ENCODE measurements at regions not wholly inside any gene's neighbourhood (a gene's known extent, or its start where the extent isn't known, plus 50 kb on each side); places are given as distances from the start of the nearest gene placed in this dataset.
"Not testable (repeated sequence)": the region's sequence is repeated elsewhere in the genome, so short reads cannot be mapped to it uniquely, and the experiment has no call there.

- WGBS, 2 experiments (ENCODE audit: low coverage in 1 of 2, low lambda C conversion rate in 2 of 2, missing lambda C conversion rate in 2 of 2), result 60% methylated on average over 4 of the region's 6 CpGs; no CpG with 5 or more reads in 1 of the 2 experiments
- H4K20me1 ChIP-seq (ENCODE audit: insufficient read depth); H2AFZ ChIP-seq; H3K4me1 ChIP-seq (ENCODE audit: insufficient read depth); H3K9me3 ChIP-seq (ENCODE audit: low read depth); H3K79me2 ChIP-seq (ENCODE audit: insufficient read depth); H3F3A ChIP-seq (ENCODE audit: insufficient read depth); H3K9me2 ChIP-seq (ENCODE audit: insufficient read depth); H3K4me3 ChIP-seq; H3K9ac ChIP-seq; H3K36me3 ChIP-seq (ENCODE audit: low read depth); H3K27me3 ChIP-seq (replicated peaks; ENCODE audit: insufficient read depth); H3K27ac ChIP-seq; in situ Hi-C loops (cut with MboI); H3K4me2 ChIP-seq (ENCODE audit: unreplicated experiment); DNase-seq: not testable (repeated sequence)
Observed at GRCh38 chr17:16838795-16839194, 133.1 kb downstream of the TNFRSF13B start.

- H3K9ac ChIP-seq; DNase-seq; H3K79me2 ChIP-seq (ENCODE audit: insufficient read depth); H3K4me3 ChIP-seq; in situ Hi-C loops (cut with MboI); H3F3A ChIP-seq (ENCODE audit: insufficient read depth); H3K36me3 ChIP-seq (ENCODE audit: low read depth); H3K27me3 ChIP-seq (replicated peaks; ENCODE audit: insufficient read depth); H3K27ac ChIP-seq; H3K4me2 ChIP-seq (ENCODE audit: unreplicated experiment); H3K9me2 ChIP-seq (ENCODE audit: insufficient read depth); H3K4me1 ChIP-seq (ENCODE audit: insufficient read depth); H3K9me3 ChIP-seq (ENCODE audit: low read depth); H4K20me1 ChIP-seq (ENCODE audit: insufficient read depth); H2AFZ ChIP-seq: not testable (repeated sequence)
- WGBS, 2 experiments (ENCODE audit: low coverage in 1 of 2, low lambda C conversion rate in 2 of 2, missing lambda C conversion rate in 2 of 2), result 60 to 80% methylated on average over 4 of the region's 9 CpGs
Observed at GRCh38 chr17:16838287-16838686, 133.6 kb downstream of the TNFRSF13B start.

- H3K9ac ChIP-seq; H3F3A ChIP-seq (ENCODE audit: insufficient read depth); H2AFZ ChIP-seq; DNase-seq; H3K4me3 ChIP-seq; H3K79me2 ChIP-seq (ENCODE audit: insufficient read depth); H3K36me3 ChIP-seq (ENCODE audit: low read depth); in situ Hi-C loops (cut with MboI); H4K20me1 ChIP-seq (ENCODE audit: insufficient read depth); H3K27me3 ChIP-seq (replicated peaks; ENCODE audit: insufficient read depth); H3K9me3 ChIP-seq (ENCODE audit: low read depth); H3K4me2 ChIP-seq (ENCODE audit: unreplicated experiment); H3K4me1 ChIP-seq (ENCODE audit: insufficient read depth); H3K9me2 ChIP-seq (ENCODE audit: insufficient read depth); H3K27ac ChIP-seq: not testable (repeated sequence)
- 44 to 47% methylated on average over 9 of the region's 11 CpGs for WGBS, 2 experiments (ENCODE audit: low coverage in 1 of 2, low lambda C conversion rate in 2 of 2, missing lambda C conversion rate in 2 of 2)
Observed at GRCh38 chr17:16837468-16838266, 134.3 kb downstream of the TNFRSF13B start.

DNA sequence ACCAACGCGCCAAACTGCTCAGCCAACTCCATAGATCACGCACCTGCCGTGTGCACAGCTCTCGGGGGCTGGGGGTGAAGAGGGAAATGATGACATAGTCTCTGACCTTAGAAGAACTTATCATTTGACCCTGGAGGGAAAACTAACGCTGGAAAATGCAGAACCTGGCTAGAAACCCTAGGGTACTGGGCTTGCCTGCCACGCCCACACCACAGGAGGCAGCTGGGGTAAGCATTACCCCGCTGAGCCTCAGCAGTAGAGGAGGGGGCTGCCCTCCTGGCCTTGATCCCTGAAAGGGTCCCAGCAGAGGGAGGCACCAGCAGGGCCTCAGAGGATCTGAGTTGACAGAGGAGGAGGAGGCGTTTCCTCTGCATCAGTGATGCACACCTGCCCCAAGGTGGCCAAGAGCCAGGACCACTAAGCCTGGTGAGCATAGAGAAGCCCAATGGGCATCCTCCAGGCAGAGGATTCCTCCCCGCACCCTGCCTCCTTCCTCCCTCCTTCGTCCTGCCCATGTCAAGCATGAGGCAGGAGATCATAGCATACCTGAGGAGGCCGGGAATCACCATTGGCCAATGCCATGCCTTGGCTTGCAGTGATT, 135.5 kb downstream of the TNFRSF13B start:
- H3F3A ChIP-seq (ENCODE audit: insufficient read depth); H3K9me2 ChIP-seq (ENCODE audit: insufficient read depth); H3K27ac ChIP-seq; H3K4me3 ChIP-seq; H3K79me2 ChIP-seq (ENCODE audit: insufficient read depth); in situ Hi-C loops (cut with MboI); H3K9ac ChIP-seq; H3K27me3 ChIP-seq (replicated peaks; ENCODE audit: insufficient read depth); H3K36me3 ChIP-seq (ENCODE audit: low read depth); H3K4me2 ChIP-seq (ENCODE audit: unreplicated experiment); H3K9me3 ChIP-seq (ENCODE audit: low read depth); H3K4me1 ChIP-seq (ENCODE audit: insufficient read depth); H2AFZ ChIP-seq; H4K20me1 ChIP-seq (ENCODE audit: insufficient read depth): not testable (repeated sequence)
- peak; percentile 6 for DNase-seq
- WGBS, 2 experiments (ENCODE audit: low coverage in 1 of 2, low lambda C conversion rate in 2 of 2, missing lambda C conversion rate in 2 of 2), result 24 to 35% methylated on average over 7 to 11 of the region's 12 CpGs

DNA sequence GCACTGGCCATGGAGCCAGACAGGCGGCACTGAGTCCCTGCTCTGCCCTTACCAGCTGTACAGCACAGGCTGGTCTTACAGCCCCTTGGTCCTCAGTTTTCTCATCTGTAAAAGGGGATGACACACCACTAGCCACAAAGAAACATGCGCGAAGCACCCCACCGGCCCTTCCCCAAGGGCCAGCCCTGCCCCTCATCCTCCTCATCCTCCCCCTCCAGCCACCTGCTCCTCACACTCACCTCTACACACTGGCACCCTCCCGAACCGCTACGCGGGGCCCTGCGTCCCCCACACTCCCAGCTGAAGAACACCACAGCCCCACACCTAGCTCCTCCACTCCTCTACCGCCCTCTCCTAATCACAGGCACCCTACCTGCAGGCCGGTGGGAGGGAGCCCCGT, 138.4 kb downstream of the TNFRSF13B start:
- H3K4me2 ChIP-seq (ENCODE audit: unreplicated experiment); H3K4me1 ChIP-seq (ENCODE audit: insufficient read depth); H3K79me2 ChIP-seq (ENCODE audit: insufficient read depth); H2AFZ ChIP-seq; H3K27me3 ChIP-seq (replicated peaks; ENCODE audit: insufficient read depth); DNase-seq; H3K9ac ChIP-seq; H3K36me3 ChIP-seq (ENCODE audit: low read depth); H3K27ac ChIP-seq; H3F3A ChIP-seq (ENCODE audit: insufficient read depth); H3K9me2 ChIP-seq (ENCODE audit: insufficient read depth); in situ Hi-C loops (cut with MboI); H3K4me3 ChIP-seq; H4K20me1 ChIP-seq (ENCODE audit: insufficient read depth); H3K9me3 ChIP-seq (ENCODE audit: low read depth): not testable (repeated sequence)
- 60 to 93% methylated on average over 5 to 11 of the region's 12 CpGs for WGBS, 2 experiments (ENCODE audit: low coverage in 1 of 2, low lambda C conversion rate in 2 of 2, missing lambda C conversion rate in 2 of 2)

- H3K4me3 ChIP-seq; in situ Hi-C loops (cut with MboI); H3K36me3 ChIP-seq (ENCODE audit: low read depth); H3F3A ChIP-seq (ENCODE audit: insufficient read depth); H3K27me3 ChIP-seq (replicated peaks; ENCODE audit: insufficient read depth); H4K20me1 ChIP-seq (ENCODE audit: insufficient read depth); H3K27ac ChIP-seq; H3K4me1 ChIP-seq (ENCODE audit: insufficient read depth); H2AFZ ChIP-seq; DNase-seq; H3K9me3 ChIP-seq (ENCODE audit: low read depth); H3K9me2 ChIP-seq (ENCODE audit: insufficient read depth); H3K4me2 ChIP-seq (ENCODE audit: unreplicated experiment); H3K79me2 ChIP-seq (ENCODE audit: insufficient read depth); H3K9ac ChIP-seq: not testable (repeated sequence)
- WGBS, 2 experiments (ENCODE audit: low coverage in 1 of 2, low lambda C conversion rate in 2 of 2, missing lambda C conversion rate in 2 of 2), result 6 to 13% methylated on average over 5 of the region's 8 CpGs
Observed at GRCh38 chr17:16832853-16833252, 139.1 kb downstream of the TNFRSF13B start.

DNA sequence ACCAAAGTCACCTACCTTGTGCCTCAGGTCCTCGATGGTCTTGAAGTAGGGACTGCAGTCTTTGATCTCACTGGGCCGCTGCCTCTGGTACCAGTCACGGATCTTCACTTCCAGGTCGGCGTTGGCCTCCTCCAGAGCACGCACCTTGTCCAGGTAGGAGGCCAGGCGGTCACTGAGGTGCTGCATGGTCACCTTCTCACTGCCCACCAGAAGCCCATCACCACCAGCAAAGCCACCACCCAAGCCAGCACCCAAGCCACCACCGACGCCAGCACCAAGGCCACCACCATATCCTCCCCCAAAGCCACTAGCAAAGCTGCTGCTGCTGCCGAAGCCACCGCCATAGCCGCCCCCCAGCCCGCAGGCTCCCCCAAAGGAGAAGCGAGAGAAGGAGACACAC, 139.7 kb downstream of the TNFRSF13B start:
- H3K4me2 ChIP-seq (ENCODE audit: unreplicated experiment); H3K4me1 ChIP-seq (ENCODE audit: insufficient read depth); H3K9ac ChIP-seq; H3K79me2 ChIP-seq (ENCODE audit: insufficient read depth); H3K27me3 ChIP-seq (replicated peaks; ENCODE audit: insufficient read depth); DNase-seq; H4K20me1 ChIP-seq (ENCODE audit: insufficient read depth); H3F3A ChIP-seq (ENCODE audit: insufficient read depth); in situ Hi-C loops (cut with MboI); H3K27ac ChIP-seq; H3K9me3 ChIP-seq (ENCODE audit: low read depth); H3K9me2 ChIP-seq (ENCODE audit: insufficient read depth); H2AFZ ChIP-seq; H3K36me3 ChIP-seq (ENCODE audit: low read depth); H3K4me3 ChIP-seq: not testable (repeated sequence)
- 71 to 87% methylated on average over 6 to 14 of the region's 14 CpGs for WGBS, 2 experiments (ENCODE audit: low coverage in 1 of 2, low lambda C conversion rate in 2 of 2, missing lambda C conversion rate in 2 of 2)
